NCI-H2171 (cell line): ENCODE measurements at regions not wholly inside any gene's neighbourhood (a gene's known extent, or its start where the extent isn't known, plus 50 kb on each side); places are given as distances from the start of the nearest gene placed in this dataset.

ENCODE experiments used
- DNase-seq: peaks from one replicate; lab custom pipeline; 2025; lab: John Stamatoyannopoulos, UW

GRCh38 chr9:99326917-99327189 lies 104.8 kb downstream of the SEC61B start:
- DNase-seq, result no peak

DNA sequence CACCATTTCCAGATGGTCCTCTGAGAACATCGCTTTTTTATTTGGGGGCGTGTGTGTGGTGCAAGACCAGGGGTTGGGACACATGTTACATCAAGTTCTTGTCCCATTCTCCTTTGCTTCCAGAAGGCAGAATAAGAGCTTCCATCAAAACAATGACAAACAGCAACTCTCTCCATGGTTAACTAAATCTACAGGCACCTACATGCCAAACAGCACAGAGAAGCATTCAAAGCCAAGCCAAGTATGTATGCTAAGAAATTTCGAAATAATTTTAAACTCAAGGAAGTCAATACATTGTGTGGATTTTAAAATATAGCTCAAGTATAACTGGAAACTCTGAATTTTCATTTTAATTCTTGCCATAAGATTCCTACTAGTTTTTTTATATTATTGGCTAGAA lies 105.6 kb downstream of the SEC61B start:
- no peak for DNase-seq

DNA sequence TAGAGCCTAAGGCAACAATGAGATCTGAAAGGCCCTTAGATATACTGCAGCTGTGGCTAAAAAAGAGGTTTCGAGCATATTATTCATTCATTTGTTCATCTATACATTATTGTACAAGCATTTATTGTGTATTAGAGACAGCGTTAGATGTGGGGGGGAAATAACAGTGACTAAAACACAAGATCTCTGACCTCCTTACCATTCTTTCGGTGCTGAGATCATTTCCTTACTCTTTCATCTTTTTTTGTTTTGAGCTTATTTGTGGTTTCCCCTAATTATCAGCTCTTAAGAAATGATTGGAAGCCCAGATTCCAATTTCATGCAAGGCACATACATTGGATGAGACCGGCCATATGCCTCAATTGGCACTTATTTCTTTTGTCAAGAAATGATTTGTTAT lies 113.2 kb downstream of the SEC61B start:
- DNase-seq, result no peak

DNA sequence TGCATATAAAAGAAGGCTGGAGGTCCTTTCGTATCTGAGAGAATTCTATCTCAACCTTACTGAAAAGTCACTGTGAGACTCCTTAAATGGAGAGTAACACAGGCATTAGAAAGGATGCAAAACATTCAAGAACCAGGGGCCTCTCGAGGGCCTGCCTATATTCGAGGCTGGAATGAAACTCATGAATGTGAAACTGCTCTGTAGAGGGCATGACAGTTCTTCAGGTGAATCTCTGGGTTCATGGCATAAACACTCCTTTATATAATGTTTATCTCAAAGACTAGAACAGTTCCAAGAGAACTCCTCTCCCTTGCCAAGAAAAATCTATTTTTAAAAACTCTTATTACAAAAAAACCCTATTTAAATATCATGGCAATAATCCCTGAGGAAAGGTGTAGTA lies 113.9 kb downstream of the SEC61B start:
- DNase-seq, result no peak

- no peak for DNase-seq
Measured at GRCh38 chr9:99336531-99336930, 114.4 kb downstream of the SEC61B start.

DNA sequence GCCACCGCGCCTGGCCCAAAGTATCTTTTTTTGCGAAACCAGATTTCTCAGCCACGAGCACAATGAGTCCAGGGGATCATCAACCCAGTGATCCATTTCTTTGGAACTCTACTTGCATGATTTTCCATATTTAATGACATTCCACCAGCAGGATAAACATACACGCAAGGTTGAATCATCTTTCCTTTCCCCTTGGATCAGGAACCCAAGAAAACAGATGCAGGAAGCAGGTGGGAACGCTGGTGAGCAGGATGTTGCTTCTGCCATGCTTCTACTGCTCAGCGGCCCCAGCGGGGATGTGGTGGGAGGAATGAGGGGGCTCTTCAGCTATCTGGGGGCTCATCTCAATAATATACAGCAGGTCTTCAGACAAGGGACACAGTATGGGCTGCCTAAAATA lies 118.2 kb downstream of the SEC61B start:
- no peak for DNase-seq

GRCh38 chr9:99341686-99342085 lies 119.6 kb downstream of the SEC61B start:
- no peak for DNase-seq

DNA sequence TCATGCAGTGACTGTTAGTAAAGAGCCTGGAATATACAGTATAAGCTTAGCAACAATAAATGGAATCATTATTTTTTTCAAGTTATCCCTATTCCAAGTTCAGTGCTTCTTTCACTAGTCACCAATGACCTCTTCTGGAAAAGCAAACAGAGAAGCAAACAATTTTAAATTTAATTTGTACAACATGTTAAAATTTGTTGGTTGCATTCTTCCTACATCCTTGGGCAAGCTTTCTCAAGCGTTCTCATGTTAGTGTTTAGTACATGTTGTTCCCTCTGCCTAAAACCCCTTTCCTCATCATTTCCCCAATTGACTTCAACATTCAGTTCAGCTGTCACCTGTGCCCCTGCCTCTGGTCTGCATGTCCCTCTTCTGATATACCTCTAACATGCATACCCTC lies 123.4 kb downstream of the SEC61B start:
- DNase-seq, result no peak

DNA sequence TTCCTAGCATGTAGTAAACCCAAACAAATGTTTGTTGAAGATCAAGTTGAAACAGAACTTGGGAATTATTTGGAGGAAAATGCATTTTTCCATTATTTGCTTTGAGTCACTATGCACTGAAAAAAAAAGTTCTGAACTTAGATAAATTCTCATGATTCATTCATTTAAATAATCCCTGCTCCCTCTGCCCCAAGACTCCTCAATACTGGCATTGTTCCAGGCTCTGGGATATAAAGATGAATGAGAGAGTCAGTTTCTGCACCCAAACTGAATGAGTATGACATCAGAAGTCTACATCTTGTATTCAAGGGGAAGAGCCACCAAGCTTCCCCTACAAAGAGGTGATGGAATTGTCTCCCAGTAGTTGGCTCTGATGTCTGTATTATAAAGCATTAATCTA lies 123.9 kb downstream of the SEC61B start:
- no peak for DNase-seq

- DNase-seq, result no peak
Measured at GRCh38 chr9:99347568-99347967, 125.5 kb downstream of the SEC61B start.

DNA sequence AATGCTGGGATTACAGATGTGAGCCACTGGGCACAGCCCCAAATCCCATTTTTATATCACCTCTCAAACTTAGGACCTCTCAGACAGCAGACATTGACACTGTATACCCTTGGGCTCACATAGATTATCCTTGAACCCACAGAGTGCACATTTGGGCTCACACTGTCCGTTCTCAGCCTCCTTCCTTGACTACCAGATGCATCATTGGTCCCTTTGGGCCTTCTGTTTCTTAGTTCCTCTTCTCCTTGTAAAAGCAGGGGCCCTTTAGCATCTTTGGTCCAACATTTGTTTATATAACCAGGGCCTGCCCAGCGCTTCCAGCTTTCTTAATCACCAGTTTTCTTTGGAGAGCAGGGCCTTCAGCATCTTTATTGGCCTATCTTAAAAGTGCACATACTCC lies 126.2 kb downstream of the SEC61B start:
- no peak for DNase-seq

DNA sequence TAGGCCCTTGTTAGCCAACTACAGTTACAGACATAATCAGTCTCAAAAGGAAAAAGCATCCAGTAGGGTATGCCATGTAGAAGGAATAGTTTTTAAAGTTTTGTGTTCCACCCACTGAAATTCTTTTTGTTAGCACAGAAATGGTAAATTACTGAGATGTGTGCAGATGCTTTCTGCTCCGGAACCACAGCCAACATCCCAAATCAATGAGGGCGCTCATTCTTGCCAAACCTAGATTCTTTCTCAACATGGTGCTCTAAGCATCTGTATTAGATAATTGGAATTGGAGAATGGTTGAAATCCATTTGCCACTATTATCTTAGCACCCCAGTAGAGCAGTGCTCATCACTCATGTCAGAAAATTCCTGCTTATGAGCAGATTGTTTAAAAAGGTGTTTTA lies 127.8 kb downstream of the SEC61B start:
- no peak for DNase-seq

GRCh38 chr9:99350461-99350860 lies 128.4 kb downstream of the SEC61B start:
- no peak for DNase-seq

DNA sequence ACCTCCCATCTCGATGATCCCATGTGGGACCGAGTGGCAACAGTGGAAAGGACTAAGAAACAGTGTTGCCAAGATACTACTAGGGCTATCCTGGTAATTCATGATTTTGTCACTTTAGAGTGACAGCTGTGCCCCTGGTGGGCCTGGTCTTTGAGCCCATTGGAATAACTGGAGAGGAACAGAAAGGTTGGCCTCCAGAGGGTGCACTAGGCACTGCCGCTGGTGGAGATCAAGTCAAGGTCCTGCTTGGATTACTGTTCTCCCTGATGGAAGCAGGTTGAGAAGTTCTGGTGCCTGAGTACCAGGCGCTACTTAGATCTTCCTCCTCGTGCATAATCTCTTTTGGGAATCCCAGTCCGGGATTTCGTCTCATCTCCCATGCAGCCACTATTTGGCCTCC lies 129.6 kb downstream of the SEC61B start:
- DNase-seq, result no peak

DNA sequence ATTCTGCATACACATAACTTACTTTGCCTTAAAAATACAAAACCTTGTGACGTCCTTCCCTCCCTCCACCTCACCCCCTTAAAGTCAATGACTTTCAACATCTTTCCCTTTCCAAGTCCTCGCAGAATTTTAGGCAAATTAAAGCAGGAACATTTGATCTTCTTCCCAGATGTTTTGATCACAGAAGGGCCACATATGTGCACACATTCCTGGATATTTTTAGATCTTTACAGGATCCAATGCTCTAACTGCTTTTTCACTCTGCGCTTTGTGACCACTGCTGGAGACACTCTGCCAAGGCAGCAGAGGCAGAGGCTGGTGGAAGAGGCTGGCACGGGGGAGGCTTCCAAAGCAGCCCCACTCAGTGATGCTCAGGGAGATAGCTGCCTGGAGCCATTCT lies 130.7 kb downstream of the SEC61B start:
- DNase-seq, result no peak

DNA sequence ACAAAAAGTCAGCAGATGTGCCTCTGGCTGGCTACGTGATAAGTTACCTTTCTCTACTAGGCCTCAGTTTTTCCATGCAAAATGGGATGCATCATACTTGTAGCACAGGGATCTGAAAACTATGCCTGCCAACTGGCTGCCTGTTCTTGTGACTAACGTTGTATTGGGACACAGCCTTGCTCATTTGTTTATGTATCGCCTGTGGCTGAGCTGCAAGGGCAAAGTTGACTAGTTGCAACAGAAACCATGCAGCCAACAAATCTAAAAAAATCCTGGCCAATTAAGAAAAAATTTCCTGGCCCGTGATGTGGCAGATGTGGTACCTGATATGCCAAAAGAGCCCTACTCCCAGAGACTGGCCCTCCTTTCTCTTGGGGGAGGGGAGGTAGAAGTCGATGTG lies 131.3 kb downstream of the SEC61B start:
- DNase-seq, result no peak

DNA sequence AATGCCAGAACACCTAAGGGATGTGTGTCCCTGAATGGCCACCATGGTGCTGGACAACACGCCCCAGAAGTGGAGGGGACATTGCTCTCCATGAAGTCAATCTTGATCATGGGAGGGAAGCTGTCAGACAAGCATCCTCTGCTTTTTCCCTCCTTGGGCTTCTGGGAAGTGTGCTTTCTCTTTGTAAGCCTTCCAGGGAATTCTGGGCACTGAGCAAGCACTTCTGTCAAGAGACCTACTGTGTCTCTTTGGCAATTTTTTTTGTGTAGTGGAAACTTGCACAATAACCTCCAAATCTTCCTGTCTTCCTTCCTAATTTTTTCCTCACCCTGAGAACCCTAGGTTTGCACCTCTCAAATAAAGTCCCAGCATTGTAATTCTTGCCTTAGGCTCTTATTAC lies 132.0 kb downstream of the SEC61B start:
- no peak for DNase-seq

DNA sequence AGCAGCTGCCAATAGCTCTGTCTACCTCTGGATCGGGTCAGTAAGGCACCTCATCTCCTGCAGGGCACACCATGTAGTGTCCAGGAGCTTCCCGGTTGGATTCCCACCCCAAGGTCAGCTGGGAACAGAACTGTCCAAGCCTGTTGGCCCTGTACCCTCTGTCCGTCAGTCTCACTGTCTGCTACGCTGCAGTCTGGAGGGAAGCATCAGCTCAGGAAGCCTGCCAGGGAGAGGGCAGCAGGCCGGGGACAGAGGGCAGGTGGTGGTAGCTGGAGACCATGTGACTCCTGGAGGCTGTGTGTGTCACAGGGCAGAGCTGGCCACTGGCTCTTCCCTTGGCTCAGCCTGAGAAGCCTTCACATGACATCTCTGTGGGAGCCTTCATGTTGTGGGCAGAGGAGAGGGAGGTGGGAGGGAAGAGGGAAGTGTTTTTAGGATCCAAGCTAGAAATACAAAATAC lies 134.5 kb downstream of the SEC61B start:
- DNase-seq, result no peak

- DNase-seq, result no peak
Measured at GRCh38 chr9:99357575-99357974, 135.5 kb downstream of the SEC61B start.

DNA sequence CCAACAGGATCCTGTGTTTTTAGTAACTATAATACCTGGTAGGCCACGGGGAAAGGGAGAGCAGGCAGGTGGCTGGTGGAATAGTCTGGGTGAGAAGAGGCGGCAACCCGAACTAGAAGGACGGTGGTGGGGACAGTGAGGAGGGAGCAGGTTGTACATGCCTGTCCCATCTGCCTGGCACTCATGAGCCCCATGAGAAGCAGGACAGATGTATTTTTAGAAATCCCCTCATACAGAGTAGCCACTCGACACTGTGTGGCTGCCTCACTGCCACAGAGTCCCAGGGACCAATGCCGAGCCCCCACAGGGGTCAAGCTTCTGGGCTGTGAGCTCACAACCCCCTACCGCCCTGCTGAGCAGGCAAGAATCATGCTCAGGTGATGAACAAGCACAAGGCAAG lies 136.6 kb downstream of the SEC61B start:
- no peak for DNase-seq

- no peak for DNase-seq
Measured at GRCh38 chr9:99359336-99359735, 137.3 kb downstream of the SEC61B start.

GRCh38 chr9:99360026-99360425 lies 137.9 kb downstream of the SEC61B start:
- no peak for DNase-seq

GRCh38 chr9:99361817-99362216 lies 139.7 kb downstream of the SEC61B start:
- no peak for DNase-seq

- no peak for DNase-seq
Measured at GRCh38 chr9:99362321-99362720, 140.2 kb downstream of the SEC61B start.

GRCh38 chr9:99363509-99363908 lies 141.4 kb downstream of the SEC61B start:
- no peak for DNase-seq
